SK-N-SH treated with all-trans-retinoic acid at 6 μM for 48 hours (cell line): ENCODE measurements at regions not wholly inside any gene's neighbourhood (a gene's known extent, or its start where the extent isn't known, plus 50 kb on each side); places are given as distances from the start of the nearest gene placed in this dataset.

Source experiments
- CSRNP3 ChIP-seq: fragments of 250-450 bp; sonication (Bioruptor Pico); IDR thresholded peaks from 2 replicates; pipeline ENCODE4 v1.5.1; 2021; ENCODE audit warnings: mild to moderate bottlenecking, moderate library complexity
- ESRRG ChIP-seq: fragments of 250-450 bp; sonication (Bioruptor Pico); IDR thresholded peaks from 2 replicates; pipeline ENCODE4 v1.6.1; 2021; ENCODE audit warnings: mild to moderate bottlenecking
- PPARA ChIP-seq: fragments of 250-450 bp; sonication (Bioruptor Pico); IDR thresholded peaks from 2 replicates; pipeline ENCODE4 v1.5.0; 2020; ENCODE audit warnings: mild to moderate bottlenecking, borderline replicate concordance
- RARB ChIP-seq: fragments of 250-450 bp; sonication (Bioruptor Pico); IDR thresholded peaks from 2 replicates; pipeline ENCODE4 v1.8.0; 2021; ENCODE audit warnings: mild to moderate bottlenecking, moderate library complexity
- ZC3H10 ChIP-seq: fragments of 250-450 bp; sonication (Bioruptor Pico); IDR thresholded peaks from 2 replicates; pipeline ENCODE4 v1.5.1; 2021; ENCODE audit warnings: mild to moderate bottlenecking, moderate library complexity
- ZFP3 ChIP-seq: fragments of 250-450 bp; sonication (Bioruptor Pico); IDR thresholded peaks from 2 replicates; pipeline ENCODE4 v1.5.0; 2020; ENCODE audit warnings: mild to moderate bottlenecking, moderate library complexity
- ZNF565 ChIP-seq: fragments of 450-650 bp; formaldehyde crosslinking; conservative IDR thresholded peaks from 2 replicates; pipeline ENCODE4 v1.5.0; 2020; ENCODE audit warnings: low read depth, mild to moderate bottlenecking, moderate library complexity
- TF ChIP-seq, protein P1 (sequence below): fragments of 250-450 bp; sonication (Bioruptor Pico); IDR thresholded peaks from 2 replicates; pipeline ENCODE4 v1.8.0; 2021; ENCODE audit warnings: low read depth, mild to moderate bottlenecking, moderate library complexity, borderline replicate concordance

GRCh38 chr6:131381052-131381708 is 191.8 kb upstream of the ARG1 start:
- TF ChIP-seq, protein P1, sequence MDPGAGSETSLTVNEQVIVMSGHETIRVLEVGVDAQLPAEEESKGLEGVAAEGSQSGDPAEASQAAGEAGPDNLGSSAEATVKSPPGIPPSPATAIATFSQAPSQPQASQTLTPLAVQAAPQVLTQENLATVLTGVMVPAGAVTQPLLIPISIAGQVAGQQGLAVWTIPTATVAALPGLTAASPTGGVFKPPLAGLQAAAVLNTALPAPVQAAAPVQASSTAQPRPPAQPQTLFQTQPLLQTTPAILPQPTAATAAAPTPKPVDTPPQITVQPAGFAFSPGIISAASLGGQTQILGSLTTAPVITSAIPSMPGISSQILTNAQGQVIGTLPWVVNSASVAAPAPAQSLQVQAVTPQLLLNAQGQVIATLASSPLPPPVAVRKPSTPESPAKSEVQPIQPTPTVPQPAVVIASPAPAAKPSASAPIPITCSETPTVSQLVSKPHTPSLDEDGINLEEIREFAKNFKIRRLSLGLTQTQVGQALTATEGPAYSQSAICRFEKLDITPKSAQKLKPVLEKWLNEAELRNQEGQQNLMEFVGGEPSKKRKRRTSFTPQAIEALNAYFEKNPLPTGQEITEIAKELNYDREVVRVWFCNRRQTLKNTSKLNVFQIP (CRISPR knock-in tag): no peak
- TF ChIP-seq CSRNP3 (CRISPR knock-in tag): no peak
- TF ChIP-seq RARB (CRISPR knock-in tag): no peak
- no peak for TF ChIP-seq ZFP3 (CRISPR knock-in tag)
- TF ChIP-seq ZC3H10 (CRISPR knock-in tag): no peak
- TF ChIP-seq PPARA: no peak
- TF ChIP-seq ZNF565 (CRISPR knock-in tag): no peak
- TF ChIP-seq ESRRG (CRISPR knock-in tag): no peak
